ENCODE measurements at regions not wholly inside any gene's neighbourhood (a gene's known extent, or its start where the extent isn't known, plus 50 kb on each side); places are given as distances from the start of the nearest gene placed in this dataset.
"Not testable (repeated sequence)": the region's sequence is repeated elsewhere in the genome, so short reads cannot be mapped to it uniquely, and the experiment has no call there.

DNA sequence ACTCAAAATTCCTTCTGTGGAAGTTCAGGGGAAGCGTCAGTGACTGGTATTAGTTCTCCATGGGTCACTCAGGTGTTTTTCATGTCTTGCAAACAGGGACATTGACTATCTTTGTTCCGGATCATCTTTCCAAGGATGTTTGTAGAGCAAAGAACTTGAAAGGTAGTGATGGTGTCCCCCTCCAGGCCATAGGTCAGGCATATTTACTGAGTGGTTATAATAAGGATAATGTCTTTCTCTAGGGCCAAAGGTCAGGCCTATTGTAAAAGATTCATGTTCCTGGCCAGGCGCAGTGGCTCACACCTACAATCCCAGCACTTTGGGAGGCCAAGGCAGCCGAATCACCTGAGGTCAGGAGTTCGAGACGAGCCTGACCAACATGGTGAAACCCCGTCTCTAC lies 614.8 kb downstream of the KIF4B start:
- no peak for DNase-seq (ENCODE audit: low spot score)
- intact Hi-C loops (cut with DNase I), result no loop called here

DNA sequence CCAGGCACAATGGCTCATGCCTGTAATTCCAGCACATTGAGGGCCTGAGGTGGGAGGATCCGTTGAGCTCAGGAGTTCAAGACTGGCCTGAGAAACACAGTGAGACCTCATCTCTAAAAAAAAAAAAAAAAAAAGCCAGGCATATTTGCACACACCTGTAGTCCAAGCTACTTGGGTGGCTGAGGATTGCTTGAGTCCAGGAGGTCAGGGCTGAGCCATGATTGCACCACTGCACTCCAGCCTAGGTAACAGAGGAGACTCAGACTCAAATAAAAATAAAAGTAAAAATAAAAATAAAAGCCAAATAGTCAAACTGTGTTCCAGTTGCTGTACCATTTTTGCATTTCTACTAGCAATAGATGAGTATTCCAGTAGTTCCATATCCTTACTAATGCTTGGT lies 616.0 kb downstream of the KIF4B start:
- DNase-seq (ENCODE audit: low spot score), result no peak
- intact Hi-C loops (cut with DNase I), result no loop called here

DNA sequence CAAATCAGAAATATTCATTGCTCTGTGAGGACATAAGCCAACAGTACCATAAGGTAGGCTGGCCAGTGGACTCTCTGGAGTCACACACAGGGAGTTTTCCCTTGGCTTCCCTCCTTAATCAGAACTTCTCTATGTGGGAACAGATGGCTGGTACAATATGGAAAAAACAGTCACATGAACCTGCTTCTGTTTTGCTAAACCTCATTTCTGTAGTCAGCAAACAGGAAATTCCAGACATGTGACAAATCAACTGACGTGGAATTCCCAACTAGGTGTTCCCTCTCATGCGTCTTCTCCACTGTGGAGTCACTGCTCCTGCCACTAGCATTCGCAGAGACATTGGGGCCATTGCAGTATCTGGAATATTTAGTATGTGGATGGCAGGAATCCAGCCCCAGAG lies 617.6 kb downstream of the KIF4B start:
- no peak for DNase-seq (ENCODE audit: low spot score)

DNA sequence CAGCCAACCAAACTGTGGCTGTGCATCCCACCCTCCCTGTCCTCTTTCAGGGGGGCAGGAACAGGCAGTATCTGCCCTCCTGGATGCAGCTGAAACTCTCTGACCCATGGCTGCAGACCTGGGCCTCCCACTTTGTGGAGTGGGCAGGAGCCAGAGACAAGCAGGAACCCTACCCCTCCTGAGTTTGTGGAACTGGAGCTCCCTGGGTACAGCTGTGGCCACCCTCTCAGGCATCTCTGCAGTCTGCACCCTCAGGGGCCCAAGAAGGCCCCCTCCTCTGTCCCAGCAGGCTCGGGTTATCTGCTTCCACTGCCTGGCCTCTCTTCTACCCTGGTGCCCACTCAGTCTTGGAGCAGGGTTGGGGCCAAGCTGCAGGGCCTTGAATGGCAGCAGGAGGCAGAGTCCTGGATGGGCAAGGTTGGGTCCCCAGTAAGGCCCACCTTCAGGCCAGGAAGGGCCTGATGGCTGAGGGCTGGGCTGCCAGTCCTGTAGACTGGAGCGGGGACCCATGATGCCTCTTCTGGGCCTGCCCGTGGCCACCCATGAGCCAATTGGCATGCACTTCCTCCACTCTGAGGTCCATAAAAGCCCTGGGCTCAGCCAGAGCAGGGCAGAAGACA lies 619.9 kb downstream of the KIF4B start:
- DNase-seq (ENCODE audit: low spot score), result no peak
- intact Hi-C loops (cut with DNase I), result no loop called here

More for the DNA sequence above, 617.6 kb downstream of the KIF4B start:
- intact Hi-C loops (cut with DNase I), result no loop called here

DNA sequence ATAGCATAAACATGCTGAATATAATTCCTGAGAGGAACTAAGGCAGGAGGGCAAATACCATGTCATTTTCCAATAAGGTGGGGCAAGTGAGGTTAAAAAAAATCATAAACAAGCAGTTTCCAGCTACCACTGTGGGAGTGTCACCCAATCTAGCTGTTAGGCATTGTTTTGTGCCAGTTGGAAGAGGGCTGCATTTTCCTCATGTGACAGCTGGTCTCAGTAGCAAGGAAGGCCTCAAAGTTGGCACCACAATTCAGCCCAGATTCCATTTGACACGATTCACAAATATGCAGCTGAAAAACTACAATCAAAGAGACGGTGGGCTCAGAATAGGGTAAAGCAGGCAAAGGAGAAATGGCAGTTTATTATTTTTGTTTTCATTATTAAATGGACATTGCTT lies 636.1 kb downstream of the KIF4B start:
- no peak for DNase-seq (ENCODE audit: low spot score)
- intact Hi-C loops (cut with DNase I), result no loop called here

DNA sequence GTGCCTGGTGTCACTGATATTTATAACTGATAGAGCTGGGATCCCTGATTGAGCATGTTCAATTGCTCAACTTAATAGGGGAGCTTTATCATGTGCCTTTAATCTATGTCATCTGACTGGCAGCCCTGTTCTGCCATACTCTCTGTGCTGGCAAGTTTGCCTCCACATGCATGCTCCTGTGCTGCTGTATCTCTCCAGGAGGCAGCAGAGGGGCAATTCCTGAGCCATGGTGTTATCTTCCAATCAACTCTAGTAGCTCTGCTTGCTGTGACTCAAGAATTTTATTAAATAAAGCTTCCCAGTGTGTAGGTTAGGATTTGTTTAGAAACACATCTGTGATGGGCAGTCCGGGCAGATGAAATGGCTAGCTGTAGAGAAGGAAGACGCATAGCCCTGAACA lies 642.0 kb downstream of the KIF4B start:
- intact Hi-C loops (cut with DNase I), result no loop called here
- no peak for DNase-seq (ENCODE audit: low spot score)

DNA sequence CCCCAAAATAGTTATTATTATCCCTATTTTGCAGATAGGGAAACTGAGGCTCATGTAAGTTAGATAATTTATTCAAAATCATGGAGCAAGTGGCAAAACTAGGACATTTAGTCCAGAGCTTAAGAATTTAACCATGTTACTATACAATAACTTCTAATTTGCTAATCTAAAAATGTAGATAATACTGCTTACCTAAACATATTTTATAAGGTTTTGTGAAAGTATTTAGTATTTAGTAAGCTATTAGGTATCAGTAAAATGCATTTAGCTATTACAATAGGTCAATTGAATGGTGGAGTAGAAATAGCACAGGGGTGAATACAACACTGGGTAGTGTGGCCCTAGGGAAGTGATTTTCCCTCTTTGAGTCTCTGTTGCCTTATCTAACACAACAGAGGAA lies 648.3 kb downstream of the KIF4B start:
- intact Hi-C loops (cut with DNase I), result no loop called here
- no peak for DNase-seq (ENCODE audit: low spot score)

DNA sequence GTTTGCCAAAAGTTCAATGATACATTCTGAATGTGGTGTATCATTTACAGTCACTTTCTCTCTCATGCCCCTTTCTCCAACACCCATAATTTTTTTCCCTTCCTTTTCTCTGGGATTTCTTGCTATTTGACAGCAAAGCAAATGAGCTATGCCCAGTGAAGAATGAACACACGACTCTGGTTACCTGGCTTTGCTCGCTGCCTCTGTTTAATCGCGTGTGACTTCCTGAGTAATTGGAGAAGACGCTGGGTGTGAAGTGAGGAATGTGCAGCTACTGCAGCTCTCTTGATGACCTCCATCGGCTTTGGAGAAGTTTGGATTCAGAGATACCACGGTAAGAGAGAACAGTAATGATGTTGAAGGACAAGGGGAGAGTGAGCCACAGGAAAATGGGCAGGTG lies 651.8 kb downstream of the KIF4B start:
- intact Hi-C loops (cut with DNase I), result no loop called here
- DNase-seq (ENCODE audit: low spot score), result no peak

DNA sequence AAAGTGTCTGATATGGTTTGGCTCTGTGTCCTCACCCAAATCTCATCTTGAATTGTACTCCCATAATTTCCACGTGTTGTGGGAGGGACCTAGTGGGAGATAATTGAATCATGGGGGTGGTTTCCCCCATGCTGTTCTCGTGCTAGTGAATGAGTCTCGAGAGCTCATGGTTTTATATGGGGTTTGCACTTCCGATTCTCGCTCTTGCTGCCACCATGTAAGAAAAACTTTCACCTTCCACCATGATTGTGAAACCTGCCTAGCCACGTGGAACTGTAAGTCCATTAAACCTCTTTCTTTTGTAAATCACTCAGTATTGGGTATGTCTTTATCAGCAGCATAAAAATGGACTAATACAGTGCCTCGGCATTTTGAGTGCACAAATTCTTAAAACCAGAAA lies 655.0 kb upstream of the SGCD start:
- intact Hi-C loops (cut with DNase I); DNase-seq (ENCODE audit: low spot score): not testable (repeated sequence)

DNA sequence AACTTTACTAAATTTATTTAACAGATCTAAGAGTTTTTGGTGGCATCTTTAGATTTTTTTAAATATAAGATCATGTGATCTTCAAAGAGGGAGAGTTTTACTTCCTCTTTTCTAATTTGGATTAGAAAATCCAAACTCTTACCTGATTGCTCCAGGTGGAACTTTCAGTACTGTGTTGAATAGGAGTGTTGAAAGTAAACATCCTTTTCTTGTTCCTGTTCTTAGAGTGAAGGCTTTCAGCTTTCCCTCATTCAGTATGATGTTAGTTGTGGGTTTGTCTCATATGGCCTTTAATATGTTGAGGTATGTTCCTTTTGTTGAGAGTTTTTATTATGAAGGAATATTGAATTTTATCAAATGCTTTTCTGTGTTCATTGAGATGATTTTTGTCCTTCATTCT lies 650.0 kb upstream of the SGCD start:
- DNase-seq (ENCODE audit: low spot score), result no peak

DNA sequence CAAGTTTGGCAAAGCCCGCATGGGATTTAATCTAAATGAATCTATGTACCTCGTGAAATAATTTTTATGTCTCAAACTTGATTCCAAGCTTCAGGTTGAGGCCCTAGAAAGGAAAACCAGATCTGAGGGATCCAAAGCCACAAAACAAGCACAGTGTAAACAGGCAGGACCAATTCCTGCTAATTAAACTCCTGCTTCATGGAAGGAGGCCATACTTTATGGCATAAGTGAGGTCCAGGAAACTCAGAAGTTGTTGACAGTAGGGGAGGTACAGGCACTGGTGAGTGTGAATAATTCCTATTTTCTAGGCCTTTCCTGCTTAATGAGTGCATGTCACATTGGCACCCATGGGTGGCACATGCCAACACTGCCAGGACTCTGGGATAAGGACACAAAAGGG lies 648.6 kb upstream of the SGCD start:
- DNase-seq (ENCODE audit: low spot score), result no peak
- intact Hi-C loops (cut with DNase I), result no loop called here

More for the DNA sequence above, 650.0 kb upstream of the SGCD start:
- intact Hi-C loops (cut with DNase I), result no loop called here

DNA sequence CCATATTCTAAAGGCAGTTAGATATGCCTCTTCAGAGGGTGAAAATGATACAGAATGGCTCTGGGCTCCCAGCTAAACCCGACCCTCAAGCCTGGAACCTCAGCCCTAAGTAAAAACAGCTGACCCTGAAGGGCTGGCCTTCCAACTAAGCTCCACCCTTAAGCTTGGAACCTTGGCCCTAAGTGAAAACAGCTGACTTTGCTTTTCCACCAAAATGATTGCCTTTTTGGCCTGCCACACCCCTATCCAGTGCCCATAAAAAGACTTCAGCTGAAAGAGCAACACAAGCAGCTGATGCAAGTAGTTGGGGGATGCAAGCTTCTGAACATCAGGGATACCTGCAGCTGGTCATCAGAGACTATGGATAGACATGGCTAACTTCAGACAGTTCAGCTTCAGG lies 647.4 kb upstream of the SGCD start:
- DNase-seq (ENCODE audit: low spot score), result no peak
- intact Hi-C loops (cut with DNase I), result no loop called here

DNA sequence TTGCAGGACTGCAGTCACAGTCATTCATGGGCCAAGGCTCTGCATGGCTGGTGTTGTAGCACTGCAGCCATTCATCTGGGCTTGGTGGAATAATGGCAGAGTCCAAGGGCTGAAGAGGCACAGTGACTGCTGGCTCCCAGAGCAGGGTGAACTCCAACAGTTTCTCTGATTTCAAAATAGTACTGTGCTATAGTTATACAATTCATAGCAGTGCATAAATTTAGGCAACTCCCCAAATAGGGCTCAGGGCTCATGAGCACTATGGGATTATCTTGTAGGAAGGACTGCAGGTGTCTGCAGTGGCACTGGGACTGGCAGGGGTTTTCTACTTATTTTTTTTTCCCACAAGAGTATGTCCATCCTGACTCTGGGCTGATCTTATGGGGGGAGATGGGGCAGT lies 642.5 kb upstream of the SGCD start:
- intact Hi-C loops (cut with DNase I), result no loop called here

DNA sequence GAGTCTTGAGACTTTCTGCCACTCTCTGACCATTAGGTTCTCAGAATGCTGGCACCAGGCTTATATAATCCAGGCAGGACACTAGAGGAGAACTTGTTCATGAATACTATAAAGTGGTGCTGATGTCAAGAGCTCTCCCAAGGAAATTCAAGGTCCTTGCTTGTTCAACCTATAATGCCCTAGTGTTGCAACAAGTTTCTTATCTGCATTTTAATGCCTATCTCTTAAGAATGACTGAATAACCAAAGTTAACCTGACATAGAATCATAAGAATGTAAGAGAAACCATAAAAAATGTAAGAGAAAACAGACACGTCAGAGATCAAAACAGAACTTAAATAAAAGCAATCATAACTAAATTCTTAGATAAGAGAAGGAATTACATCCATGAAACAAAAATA lies 640.8 kb upstream of the SGCD start:
- intact Hi-C loops (cut with DNase I), result no loop called here
- DNase-seq (ENCODE audit: low spot score), result no peak

More for the DNA sequence above, 642.5 kb upstream of the SGCD start:
- no peak for DNase-seq (ENCODE audit: low spot score)

DNA sequence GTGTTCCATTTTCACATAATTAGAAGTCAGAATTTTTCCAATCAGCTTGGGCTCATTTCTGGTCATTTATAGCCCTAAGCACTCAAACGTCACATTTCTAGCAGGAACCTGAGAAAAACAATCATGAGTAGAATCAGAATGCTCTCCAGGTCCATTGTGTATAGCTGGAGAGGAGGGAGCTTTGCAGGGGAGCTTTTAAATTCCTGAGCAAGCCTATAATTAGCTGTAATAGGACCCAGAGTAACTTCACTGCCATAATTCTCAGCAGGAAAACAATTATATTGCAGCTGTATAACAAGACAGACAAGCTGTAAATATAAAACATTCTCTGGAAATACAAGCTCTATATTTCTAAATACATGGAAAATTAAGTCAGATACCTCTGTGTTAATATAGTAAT lies 637.6 kb upstream of the SGCD start:
- intact Hi-C loops (cut with DNase I), result no loop called here
- DNase-seq (ENCODE audit: low spot score), result no peak

DNA sequence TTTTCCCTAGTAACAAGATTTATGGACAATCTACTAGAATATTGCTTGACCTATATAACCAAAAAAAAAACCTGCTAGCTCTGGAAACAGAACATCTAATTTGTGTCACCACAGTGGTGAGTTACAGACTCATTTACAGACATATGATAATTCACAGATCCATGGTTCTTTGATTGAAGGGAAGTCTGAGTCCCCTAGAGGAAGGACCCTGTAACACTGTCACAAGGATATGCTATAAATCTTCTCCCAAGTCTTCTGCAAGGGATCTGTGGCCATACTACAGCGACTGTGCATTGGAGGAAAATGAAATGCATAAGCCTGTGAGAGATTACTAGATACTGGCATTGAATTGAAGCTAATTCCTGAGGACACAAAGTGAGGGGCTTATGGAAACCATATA lies 630.6 kb upstream of the SGCD start:
- intact Hi-C loops (cut with DNase I), result no loop called here

DNA sequence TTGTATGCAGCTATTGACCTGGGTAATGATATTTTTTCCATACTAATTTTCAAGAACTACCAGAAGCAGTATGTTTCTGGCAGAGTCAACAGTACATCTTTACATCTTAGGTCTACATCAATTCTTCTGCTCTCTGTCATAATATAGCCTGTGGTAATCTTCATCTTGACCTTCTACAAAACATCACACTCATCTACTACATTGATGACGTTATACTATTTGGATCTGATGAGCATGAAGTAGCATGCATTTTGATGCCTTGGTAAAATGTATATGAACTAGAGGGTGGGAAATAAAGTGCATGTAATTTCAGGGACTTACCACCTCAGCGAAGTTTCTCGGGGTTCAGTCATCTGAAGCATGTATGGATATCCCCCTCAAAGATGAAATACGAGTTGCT lies 629.7 kb upstream of the SGCD start:
- no peak for DNase-seq (ENCODE audit: low spot score)
- intact Hi-C loops (cut with DNase I), result no loop called here

More for the DNA sequence above, 630.6 kb upstream of the SGCD start:
- no peak for DNase-seq (ENCODE audit: low spot score)

DNA sequence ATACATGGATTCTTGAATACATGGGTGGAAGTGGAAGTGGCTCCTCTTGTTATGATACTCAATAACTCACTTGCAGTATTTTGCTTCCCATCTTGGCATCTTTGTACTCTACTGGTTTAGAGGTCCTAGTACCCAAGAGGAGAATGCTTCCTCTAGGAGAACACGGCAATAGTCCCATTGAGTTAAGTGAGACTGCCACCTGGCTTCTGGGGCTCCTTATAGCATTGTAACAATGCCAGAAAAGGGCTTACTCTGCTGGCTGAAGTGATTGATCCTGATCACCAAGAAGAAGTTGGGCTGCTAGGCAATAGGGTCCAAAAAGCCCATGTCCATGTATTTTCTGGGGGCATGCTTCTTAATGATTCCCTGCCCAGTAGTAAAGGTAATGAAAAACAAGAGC lies 627.6 kb upstream of the SGCD start:
- DNase-seq (ENCODE audit: low spot score), result no peak
- intact Hi-C loops (cut with DNase I), result no loop called here

DNA sequence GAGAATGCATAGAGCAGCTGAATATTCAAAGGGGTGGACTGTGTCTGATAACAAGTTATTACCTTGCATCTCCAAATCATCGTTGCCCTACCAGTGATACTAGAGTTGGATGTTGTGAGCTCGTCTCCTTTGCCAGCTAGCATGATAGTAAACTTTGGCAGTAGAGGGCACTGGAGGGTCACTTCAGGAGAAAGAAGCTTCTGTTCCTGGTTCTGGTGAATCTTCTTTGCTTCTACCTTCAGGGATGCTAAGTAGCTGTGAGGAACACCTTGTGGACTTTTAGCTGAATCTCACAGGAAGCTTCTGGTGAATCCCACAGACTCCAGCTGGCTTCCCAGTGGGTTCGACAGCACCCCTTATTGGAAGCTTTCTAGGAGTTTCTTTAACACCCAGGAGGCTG lies 626.6 kb upstream of the SGCD start:
- intact Hi-C loops (cut with DNase I), result no loop called here
- no peak for DNase-seq (ENCODE audit: low spot score)

DNA sequence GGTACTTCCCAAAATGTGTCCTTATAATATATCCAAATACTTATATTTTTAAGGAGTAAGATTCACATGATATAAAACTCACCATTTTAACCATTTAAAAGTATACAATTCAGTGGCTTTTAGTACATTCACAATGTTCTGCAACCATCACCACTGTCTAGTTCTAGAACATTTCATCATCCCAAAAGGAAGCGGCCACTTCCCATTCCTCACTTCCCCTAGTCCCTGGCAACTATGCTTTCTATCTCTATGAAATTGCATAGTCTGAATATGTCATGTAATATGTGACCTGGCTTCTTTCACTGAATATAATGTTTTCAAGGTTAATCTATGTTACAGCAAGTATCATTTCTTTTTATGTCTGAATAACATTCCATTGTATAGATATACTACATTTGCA lies 615.1 kb upstream of the SGCD start:
- intact Hi-C loops (cut with DNase I), result no loop called here
- DNase-seq (ENCODE audit: low spot score), result no peak

DNA sequence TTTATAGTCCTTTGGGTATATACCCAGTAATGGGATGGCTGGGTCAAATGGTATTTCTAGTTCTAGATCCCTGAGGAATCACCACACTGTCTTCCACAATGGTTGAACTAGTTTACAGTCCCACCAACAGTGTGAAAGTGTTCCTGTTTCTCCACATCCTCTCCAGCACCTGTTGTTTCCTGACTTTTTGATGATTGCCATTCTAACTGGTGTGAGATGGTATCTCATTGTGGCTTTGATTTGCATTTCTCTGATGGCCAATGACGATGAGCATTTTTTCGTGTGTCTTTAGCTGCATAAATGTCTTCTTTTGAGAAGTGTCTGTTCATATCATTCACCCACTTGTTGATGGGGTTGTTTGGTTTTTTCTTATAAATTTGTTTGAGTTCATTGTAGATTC lies 612.5 kb upstream of the SGCD start:
- intact Hi-C loops (cut with DNase I); DNase-seq (ENCODE audit: low spot score): not testable (repeated sequence)

DNA sequence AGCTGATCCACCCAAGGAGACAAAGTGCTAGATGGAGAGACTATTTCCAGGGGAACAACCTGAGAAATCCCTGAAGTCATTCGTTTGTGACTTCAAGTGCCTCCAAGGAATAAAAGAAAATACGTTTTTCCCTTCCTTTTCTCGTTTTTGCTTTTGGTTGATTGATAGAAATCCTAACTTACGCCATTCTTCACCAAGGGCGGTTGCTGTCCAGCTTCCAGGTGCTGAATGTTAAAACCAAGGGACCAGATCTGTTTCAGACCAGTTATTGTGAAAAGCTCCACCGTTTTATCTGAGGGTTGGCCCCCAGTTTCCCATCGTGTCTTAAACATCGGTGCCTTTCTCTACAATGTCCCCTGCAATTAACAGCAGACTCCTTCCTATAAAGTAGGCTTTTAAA lies 600.7 kb upstream of the SGCD start:
- intact Hi-C loops (cut with DNase I), result loop anchor here (5.0 kb wide), 3 partner anchors 244 to 754 kb away; no protein-coding TSS in a partner anchor
- DNase-seq (ENCODE audit: low spot score), result no peak

Data from cardiac septum (tissue), 1 donor.